ENCODE measurements at regions not wholly inside any gene's neighbourhood (a gene's known extent, or its start where the extent isn't known, plus 50 kb on each side); places are given as distances from the start of the nearest gene placed in this dataset.
A peak's percentile ranks its signal among the peaks of the same experiment; 100 is the strongest.

- no CpG with 5 or more reads among the region's 17 CpGs for WGBS (ENCODE audit: extremely low coverage, insufficient coverage, insufficient read length)
- Histone ChIP-seq H2AK5ac (ENCODE audit: low read length) (no peak overlapping the region), H3K23ac (ENCODE audit: low read length) (no peak overlapping the region), H2BK12ac (ENCODE audit: low read length) (no peak overlapping the region), H3K4me1 (ENCODE audit: control insufficient read depth in 1 of 2, insufficient read depth in 2 of 2, low read length in 2 of 2) (peaks cover 10 to 28% of the 10 kb centered on the region in 2 experiments), H3K9ac (ENCODE audit: low read length) (no peak overlapping the region), H3K79me1 (ENCODE audit: low read length) (no peaks in the 10 kb centered on the region), H4K91ac (ENCODE audit: low read depth, low read length) (no peak overlapping the region), H3K14ac (ENCODE audit: low read length) (no peak overlapping the region), H2BK5ac (ENCODE audit: low read depth, low read length, poor library complexity) (no peak overlapping the region), H4K8ac (ENCODE audit: low read depth, low read length) (no peak overlapping the region), H3K4ac (ENCODE audit: low read depth, low read length) (no peak overlapping the region), H2AFZ (ENCODE audit: insufficient read depth, low read length, poor library complexity) (no peak overlapping the region), H3K18ac (ENCODE audit: low read length) (no peak overlapping the region), H3K4me3 (ENCODE audit: low read depth, low read length) (no peak overlapping the region), H3K79me2 (ENCODE audit: control insufficient read depth, insufficient read depth, low read length, poor library complexity) (no peaks in the 10 kb centered on the region), H3K27ac (ENCODE audit: low read depth, low read length) (no peak overlapping the region), H3K4me2 (ENCODE audit: low read length) (no peak overlapping the region), H3K27me3 (ENCODE audit: insufficient read depth, low read length) (no peaks in the 10 kb centered on the region), H3K36me3 (ENCODE audit: control insufficient read depth in 1 of 2, insufficient read depth in 2 of 2, low read length in 2 of 2) (no peaks in the 10 kb centered on the region), H2BK120ac (ENCODE audit: insufficient read depth, low read length, poor library complexity) (no peak overlapping the region), H4K12ac (ENCODE audit: low read depth, low read length) (no peak overlapping the region), H3K9me3 (ENCODE audit: insufficient read depth, low read depth, low read length) (peaks cover 4% of the 10 kb centered on the region)
- DNase-seq, result no peak
These were observed 51.7 kb upstream of the AJAP1 start for GRCh38 chr1:4602462-4603294.

DNA sequence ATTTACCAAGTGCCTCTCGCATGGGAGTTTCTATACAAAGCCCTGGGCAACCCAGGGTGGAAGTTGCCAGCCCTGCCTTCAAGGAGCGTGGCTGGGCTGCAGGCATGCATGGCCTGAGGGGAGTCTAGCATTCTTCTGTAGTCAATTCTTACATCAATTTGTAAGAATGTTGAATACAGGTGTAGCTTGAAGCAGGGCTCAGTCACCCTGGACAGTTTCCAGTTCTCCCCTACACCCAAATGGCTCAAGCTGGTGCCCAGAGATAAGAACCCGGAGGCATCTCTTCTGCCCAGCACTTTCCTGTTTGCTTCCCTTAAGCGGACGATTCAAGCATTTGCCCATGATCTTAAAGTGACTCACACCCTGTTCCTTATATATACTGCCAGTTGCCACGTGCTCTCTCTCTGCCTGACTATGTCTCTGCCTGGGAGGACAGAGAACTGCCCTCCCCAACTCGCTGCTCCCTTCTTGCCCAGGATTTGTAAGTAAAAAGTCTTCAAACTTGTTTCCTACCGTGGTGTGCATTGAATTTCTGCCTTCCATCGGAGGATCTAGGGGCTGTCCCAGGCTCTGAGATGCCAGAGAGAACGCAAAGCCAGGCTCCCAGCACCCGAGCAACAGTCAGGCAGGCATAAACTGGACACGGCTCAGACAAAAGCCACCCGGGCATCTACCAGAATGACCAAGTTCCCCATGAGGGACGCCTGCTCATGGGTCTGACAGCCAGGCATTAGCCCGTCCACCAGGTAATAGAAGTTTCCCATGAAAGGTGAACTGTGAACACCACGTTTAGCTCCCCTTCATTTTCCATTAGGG is 50.9 kb upstream of the AJAP1 start:
- no peak overlapping the region for H3K18ac ChIP-seq (ENCODE audit: low read length)
- H2BK120ac ChIP-seq (ENCODE audit: insufficient read depth, low read length, poor library complexity), result no peak overlapping the region
- H3K9ac ChIP-seq (ENCODE audit: low read length), result no peak overlapping the region
- no peak overlapping the region for H2AK5ac ChIP-seq (ENCODE audit: low read length)
- no peak overlapping the region for H4K91ac ChIP-seq (ENCODE audit: low read depth, low read length)
- H3K14ac ChIP-seq (ENCODE audit: low read length), result no peak overlapping the region
- H3K4ac ChIP-seq (ENCODE audit: low read depth, low read length), result no peak overlapping the region
- H2BK12ac ChIP-seq (ENCODE audit: low read length), result no peak overlapping the region
- no peaks in the 10 kb centered on the region for H3K79me1 ChIP-seq (ENCODE audit: low read length)
- no peak overlapping the region for H3K4me3 ChIP-seq (ENCODE audit: low read depth, low read length)
- H3K27me3 ChIP-seq (ENCODE audit: insufficient read depth, low read length), result no peaks in the 10 kb centered on the region
- no peaks in the 10 kb centered on the region for H3K36me3 ChIP-seq (ENCODE audit: control insufficient read depth in 1 of 2, insufficient read depth in 2 of 2, low read length in 2 of 2)
- no peak overlapping the region for H4K8ac ChIP-seq (ENCODE audit: low read depth, low read length)
- H3K4me1 ChIP-seq (ENCODE audit: control insufficient read depth in 1 of 2, insufficient read depth in 2 of 2, low read length in 2 of 2), result peaks cover 10 to 28% of the 10 kb centered on the region in 2 experiments
- no peak overlapping the region for H3K4me2 ChIP-seq (ENCODE audit: low read length)
- no peak overlapping the region for H3K23ac ChIP-seq (ENCODE audit: low read length)
- H2BK5ac ChIP-seq (ENCODE audit: low read depth, low read length, poor library complexity), result no peak overlapping the region
- no peak overlapping the region for H2AFZ ChIP-seq (ENCODE audit: insufficient read depth, low read length, poor library complexity)
- no peaks in the 10 kb centered on the region for H3K79me2 ChIP-seq (ENCODE audit: control insufficient read depth, insufficient read depth, low read length, poor library complexity)
- H3K9me3 ChIP-seq (ENCODE audit: insufficient read depth, low read depth, low read length), result peaks cover 4% of the 10 kb centered on the region
- no CpG with 5 or more reads among the region's 16 CpGs for WGBS (ENCODE audit: extremely low coverage, insufficient coverage, insufficient read length)
- peak in 1 of 2 donors; percentile 9 for DNase-seq
- H4K12ac ChIP-seq (ENCODE audit: low read depth, low read length), result no peak overlapping the region
- H3K27ac ChIP-seq (ENCODE audit: low read depth, low read length), result no peak overlapping the region

Data from trophoblast cell (in vitro differentiated cells and primary cell).